GM21447 (cell line): ENCODE measurements at regions not wholly inside any gene's neighbourhood (a gene's known extent, or its start where the extent isn't known, plus 50 kb on each side); places are given as distances from the start of the nearest gene placed in this dataset.

ENCODE experiments used
- ATAC-seq: cut with Tn5 transposase; IDR thresholded peaks from one replicate; pipeline ENCODE4 v1.9.1; 2021; ENCODE audit not compliant: unreplicated experiment

GRCh38 chr12:110972866-110973265 is 52.5 kb upstream of the MYL2 start:
- ATAC-seq: no peak

GRCh38 chr12:110971936-110972335 is 51.6 kb upstream of the MYL2 start:
- no peak for ATAC-seq

GRCh38 chr12:110971189-110971920 is 51.0 kb upstream of the MYL2 start:
- ATAC-seq: no peak
